Islet precursor cell (in vitro differentiated cells): ENCODE measurements at regions not wholly inside any gene's neighbourhood (a gene's known extent, or its start where the extent isn't known, plus 50 kb on each side); places are given as distances from the start of the nearest gene placed in this dataset.

Source experiments
- DNase-seq: peaks from one replicate; pipeline ENCODE4 v3.0.0-alpha.2; 2018

GRCh38 chr2:222146488-222146887 is 152.3 kb downstream of the PAX3 start:
- DNase-seq = no peak

- no peak for DNase-seq
Observed at GRCh38 chr2:222142027-222142426, 156.8 kb downstream of the PAX3 start.

- DNase-seq = no peak
Observed at GRCh38 chr2:222136106-222136630, 162.6 kb downstream of the PAX3 start.

- no peak for DNase-seq
Observed at GRCh38 chr2:222134654-222135053, 164.1 kb downstream of the PAX3 start.

GRCh38 chr2:222133897-222134296 is 164.9 kb downstream of the PAX3 start:
- DNase-seq = no peak

- DNase-seq = no peak
Observed at GRCh38 chr2:222130855-222131254, 167.9 kb downstream of the PAX3 start.

- no peak for DNase-seq
Observed at GRCh38 chr2:222127660-222128059, 171.1 kb downstream of the PAX3 start.

GRCh38 chr2:222120933-222121332 is 177.9 kb downstream of the PAX3 start:
- DNase-seq = no peak

GRCh38 chr2:222115296-222115695 is 183.5 kb downstream of the PAX3 start:
- no peak for DNase-seq

- DNase-seq = no peak
Observed at GRCh38 chr2:222108957-222109585, 189.7 kb downstream of the PAX3 start.

- DNase-seq = no peak
Observed at GRCh38 chr2:222108497-222108896, 190.3 kb downstream of the PAX3 start.

GRCh38 chr2:222105046-222105445 is 193.8 kb downstream of the PAX3 start:
- DNase-seq = no peak

- no peak for DNase-seq
Observed at GRCh38 chr2:222102575-222103349, 196.0 kb downstream of the PAX3 start.

GRCh38 chr2:222100704-222101699 is 197.8 kb downstream of the PAX3 start:
- DNase-seq = no peak

GRCh38 chr2:222088561-222088960 is 210.2 kb downstream of the PAX3 start:
- peak; percentile 57 for DNase-seq

- DNase-seq = no peak
Observed at GRCh38 chr2:222087998-222088397, 210.8 kb downstream of the PAX3 start.

- DNase-seq = no peak
Observed at GRCh38 chr2:222082201-222082600, 216.6 kb downstream of the PAX3 start.

- no peak for DNase-seq
Observed at GRCh38 chr2:222080141-222080540, 218.7 kb downstream of the PAX3 start.

GRCh38 chr2:222076973-222077690 is 221.7 kb downstream of the PAX3 start:
- DNase-seq = peak; percentile 79

- DNase-seq = no peak
Observed at GRCh38 chr2:222074674-222075073, 224.1 kb downstream of the PAX3 start.

GRCh38 chr2:222071911-222072310 is 226.9 kb downstream of the PAX3 start:
- no peak for DNase-seq

- DNase-seq = no peak
Observed at GRCh38 chr2:222064286-222064685, 234.5 kb downstream of the PAX3 start.
